NB4 (cell line): ENCODE measurements at regions not wholly inside any gene's neighbourhood (a gene's known extent, or its start where the extent isn't known, plus 50 kb on each side); places are given as distances from the start of the nearest gene placed in this dataset.

ENCODE experiments used
- DNase-seq: peaks from one replicate; pipeline ENCODE4 v3.0.0; 2010; ENCODE audit warnings: low read depth
- H3K4me3 ChIP-seq: one replicate; pipeline ENCODE4 v1.5.1; 2011; ENCODE audit warnings: mild to moderate bottlenecking, low read depth, low read length, moderate library complexity
- MYC ChIP-seq: IDR thresholded peaks from 2 replicates; pipeline ENCODE4 v1.6.1; 2011; ENCODE audit warnings: low read depth, low read length
- POLR2A ChIP-seq: IDR thresholded peaks from 2 replicates; pipeline ENCODE4 v1.6.1; 2011; ENCODE audit warnings: mild to moderate bottlenecking; ENCODE audit not compliant: insufficient read length; ENCODE audit errors: extremely low read depth
- TF ChIP-seq, protein P1 (sequence below): IDR thresholded peaks from 2 replicates; pipeline ENCODE4 v1.6.1; 2011; ENCODE audit warnings: low read depth, low read length
- TF ChIP-seq, protein P2 (sequence below): IDR thresholded peaks from one replicate; pipeline ENCODE4 v1.5.1; 2012; ENCODE audit warnings: low read depth, low read length

DNA sequence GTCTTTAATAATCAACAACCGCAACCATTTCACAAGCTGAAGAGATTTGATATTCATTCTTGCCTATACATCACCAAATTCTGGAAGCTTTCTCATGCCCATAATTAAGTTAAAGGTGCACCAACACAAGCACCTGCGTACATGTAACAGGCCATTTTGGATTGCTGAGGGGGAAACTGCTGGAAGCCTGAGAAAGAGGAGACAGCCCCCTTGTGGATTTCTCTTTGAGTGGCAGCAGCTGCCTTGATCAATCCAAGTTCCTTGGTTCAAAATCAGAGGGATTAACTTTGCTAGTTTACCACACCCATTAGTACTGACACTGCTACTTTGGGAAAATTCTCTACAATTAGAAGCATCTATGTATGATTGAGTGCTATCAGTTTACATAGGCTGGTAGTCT, 321.1 kb downstream of the NOVA1 start:
- DNase-seq, result peak; percentile 16
- TF ChIP-seq, protein P1, sequence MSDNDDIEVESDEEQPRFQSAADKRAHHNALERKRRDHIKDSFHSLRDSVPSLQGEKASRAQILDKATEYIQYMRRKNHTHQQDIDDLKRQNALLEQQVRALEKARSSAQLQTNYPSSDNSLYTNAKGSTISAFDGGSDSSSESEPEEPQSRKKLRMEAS, result no peak
- TF ChIP-seq, protein P2, sequence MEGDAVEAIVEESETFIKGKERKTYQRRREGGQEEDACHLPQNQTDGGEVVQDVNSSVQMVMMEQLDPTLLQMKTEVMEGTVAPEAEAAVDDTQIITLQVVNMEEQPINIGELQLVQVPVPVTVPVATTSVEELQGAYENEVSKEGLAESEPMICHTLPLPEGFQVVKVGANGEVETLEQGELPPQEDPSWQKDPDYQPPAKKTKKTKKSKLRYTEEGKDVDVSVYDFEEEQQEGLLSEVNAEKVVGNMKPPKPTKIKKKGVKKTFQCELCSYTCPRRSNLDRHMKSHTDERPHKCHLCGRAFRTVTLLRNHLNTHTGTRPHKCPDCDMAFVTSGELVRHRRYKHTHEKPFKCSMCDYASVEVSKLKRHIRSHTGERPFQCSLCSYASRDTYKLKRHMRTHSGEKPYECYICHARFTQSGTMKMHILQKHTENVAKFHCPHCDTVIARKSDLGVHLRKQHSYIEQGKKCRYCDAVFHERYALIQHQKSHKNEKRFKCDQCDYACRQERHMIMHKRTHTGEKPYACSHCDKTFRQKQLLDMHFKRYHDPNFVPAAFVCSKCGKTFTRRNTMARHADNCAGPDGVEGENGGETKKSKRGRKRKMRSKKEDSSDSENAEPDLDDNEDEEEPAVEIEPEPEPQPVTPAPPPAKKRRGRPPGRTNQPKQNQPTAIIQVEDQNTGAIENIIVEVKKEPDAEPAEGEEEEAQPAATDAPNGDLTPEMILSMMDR, result peak; percentile 45
- no peak overlapping the region for H3K4me3 ChIP-seq

DNA sequence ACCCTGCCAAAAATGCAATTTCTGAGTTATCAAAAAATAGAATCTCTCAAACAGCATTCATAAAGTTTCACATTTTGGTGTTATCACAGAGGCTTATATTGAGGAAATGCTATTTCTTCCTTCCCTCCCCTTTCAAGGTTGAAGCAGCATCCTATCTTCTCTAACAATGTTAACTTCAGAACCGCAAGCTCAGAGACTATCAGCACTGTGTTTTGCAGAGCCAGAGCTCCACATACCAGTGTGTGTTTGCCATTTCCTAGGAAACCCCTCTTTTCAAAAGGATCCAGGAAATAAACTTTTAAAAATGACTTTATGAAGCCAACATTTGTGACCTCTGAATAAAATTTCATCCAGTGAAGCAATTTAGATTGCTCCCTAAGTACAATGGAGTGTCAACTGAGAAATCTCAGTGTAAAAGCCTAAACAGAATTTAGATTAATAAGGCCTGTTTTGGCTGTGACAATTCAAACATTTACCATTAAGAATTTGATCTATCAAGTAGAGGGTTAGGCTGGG, 332.6 kb downstream of the NOVA1 start:
- H3K4me3 ChIP-seq, result no peak overlapping the region
- no peak for DNase-seq
- TF ChIP-seq, protein P2, result no peak
- TF ChIP-seq POLR2A (no peak), MYC (no peak)
- TF ChIP-seq, protein P1, result no peak

DNA sequence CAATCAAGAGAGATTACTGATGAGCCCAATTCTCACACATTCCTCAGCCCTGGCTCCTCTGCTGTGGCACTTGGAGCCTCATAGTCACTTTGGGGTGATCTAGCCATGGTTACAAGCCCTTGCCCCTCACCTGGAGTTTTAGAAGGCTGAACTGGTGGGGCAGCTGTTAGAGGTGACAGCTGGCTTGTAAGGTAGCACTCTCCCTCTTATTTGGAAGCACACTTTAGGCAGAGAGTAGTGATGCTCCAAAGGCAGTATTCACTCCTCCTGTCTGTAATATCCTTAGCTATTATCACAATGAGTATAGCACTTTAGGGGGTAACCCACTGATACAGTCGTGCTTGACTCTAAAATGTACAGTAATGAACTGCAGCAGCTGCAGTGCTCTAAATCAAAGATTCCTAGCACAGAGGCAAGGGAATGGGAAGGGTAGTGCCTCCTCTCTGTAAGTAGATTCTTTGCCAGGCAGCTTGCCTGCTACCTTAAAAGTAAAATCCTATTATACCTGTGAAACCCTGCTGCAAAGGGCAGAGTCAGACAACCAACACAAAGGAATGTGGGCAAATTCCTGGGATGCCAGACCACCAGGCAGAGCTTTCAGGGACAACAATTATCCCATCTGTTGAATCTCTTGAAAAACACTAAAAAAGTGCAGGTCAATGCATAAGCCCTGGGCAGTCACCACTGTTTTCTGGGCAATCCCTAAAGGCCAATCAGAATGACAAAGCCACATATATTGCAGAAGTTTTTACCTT, 336.3 kb downstream of the NOVA1 start:
- TF ChIP-seq, protein P1, result no peak
- TF ChIP-seq POLR2A (no peak), MYC (no peak)
- TF ChIP-seq, protein P2, result no peak
- H3K4me3 ChIP-seq, result no peak overlapping the region
- no peak for DNase-seq

DNA sequence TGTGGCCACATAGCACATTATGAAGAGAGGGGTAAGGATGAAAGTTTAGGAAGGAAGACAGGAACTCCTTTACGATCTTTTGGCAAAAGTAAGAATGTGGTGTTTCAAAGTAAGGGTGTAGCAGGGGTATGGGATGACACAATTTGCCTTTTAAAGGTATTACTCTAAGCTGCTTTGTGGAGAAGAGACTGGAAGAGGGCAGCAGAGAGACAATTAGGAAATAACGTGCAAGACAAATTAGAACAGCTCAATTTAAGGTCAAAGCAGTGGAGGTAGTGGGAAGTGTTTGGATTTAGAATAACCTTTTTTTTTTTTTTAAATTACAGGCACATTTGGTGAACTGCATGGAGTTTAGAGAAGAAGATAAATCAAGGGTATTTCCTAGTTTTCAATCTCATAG, 342.6 kb downstream of the NOVA1 start:
- H3K4me3 ChIP-seq, result no peak overlapping the region
- TF ChIP-seq POLR2A (no peak), MYC (no peak)
- TF ChIP-seq, protein P1, result no peak
- TF ChIP-seq, protein P2, result no peak
- DNase-seq, result peak; percentile 15

DNA sequence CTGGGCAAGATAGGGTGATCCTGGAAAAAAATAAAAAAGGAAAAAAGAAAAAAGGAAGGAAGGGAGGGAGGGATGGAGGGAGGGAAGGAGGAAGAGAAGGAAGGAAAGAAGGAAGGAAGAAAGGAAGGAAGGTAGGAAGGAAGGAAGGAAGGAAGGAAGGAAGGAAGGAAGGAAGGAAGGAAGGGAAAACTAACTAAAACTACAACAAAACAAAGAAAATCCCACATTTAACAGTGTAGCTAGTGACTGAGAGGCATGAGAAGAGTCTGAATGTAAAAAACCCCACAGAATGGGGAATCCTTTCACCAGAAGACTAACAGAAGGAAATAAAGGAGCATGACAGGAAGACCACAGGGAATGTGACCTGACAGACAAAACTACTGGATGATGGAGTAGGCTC, 345.7 kb downstream of the NOVA1 start:
- no peak overlapping the region for H3K4me3 ChIP-seq
- TF ChIP-seq, protein P2, result no peak
- TF ChIP-seq MYC (no peak), POLR2A (no peak)
- TF ChIP-seq, protein P1, result no peak
- no peak for DNase-seq

DNA sequence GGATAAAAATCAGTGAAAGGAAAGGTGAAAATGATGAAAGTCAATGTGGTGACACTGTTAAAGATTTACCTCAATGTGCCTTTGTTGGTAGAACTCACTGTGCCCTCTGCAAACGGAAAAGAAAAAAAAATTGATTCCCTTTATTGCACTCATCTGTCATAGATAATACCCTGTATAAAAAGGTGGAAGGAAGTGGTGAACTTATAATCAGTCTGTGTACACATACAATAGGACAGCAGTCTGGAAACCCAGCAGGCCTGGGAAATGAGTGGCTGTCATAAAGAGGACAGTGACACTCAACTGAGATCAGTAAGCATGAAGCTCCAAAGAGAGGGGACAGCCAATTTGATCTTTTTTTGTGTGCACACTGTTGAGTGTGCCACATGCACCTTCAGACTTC, 364.7 kb downstream of the NOVA1 start:
- no peak overlapping the region for H3K4me3 ChIP-seq
- no peak for DNase-seq
- TF ChIP-seq, protein P1, result no peak
- TF ChIP-seq, protein P2, result no peak
- TF ChIP-seq MYC (no peak), POLR2A (no peak)
